ENCODE measurements at regions not wholly inside any gene's neighbourhood (a gene's known extent, or its start where the extent isn't known, plus 50 kb on each side); places are given as distances from the start of the nearest gene placed in this dataset.

DNA sequence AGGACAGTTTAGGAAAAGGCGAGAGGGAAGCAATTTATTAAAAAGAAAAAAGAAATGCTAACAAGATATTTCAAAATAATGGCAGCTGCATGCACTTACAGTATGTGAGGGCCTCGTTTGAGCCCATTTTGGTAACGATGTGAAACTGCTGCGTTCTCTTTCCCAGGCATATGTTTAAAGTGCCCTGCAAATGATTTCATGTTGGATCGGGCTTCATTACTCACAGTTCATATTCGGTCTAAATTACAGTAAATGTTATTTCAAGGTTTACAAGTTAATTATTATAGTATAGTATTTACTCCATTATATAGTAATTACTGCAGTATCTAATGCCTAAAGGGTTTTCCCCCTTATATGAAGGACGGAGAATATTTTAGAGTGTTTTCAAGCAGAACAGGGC is 679.1 kb downstream of the BCL11A start:
- H3K27ac ChIP-seq (ENCODE audit: control insufficient read depth, insufficient read depth), result no peak overlapping the region
- in situ Hi-C loops (cut with MboI) (no loop called here), intact Hi-C loops (cut with micrococcal nuclease; ENCODE audit: unreplicated experiment) (no loop called here)
- no peaks in the 10 kb centered on the region for H3K4me1 ChIP-seq (ENCODE audit: control insufficient read depth, insufficient read depth, low read length)
- H3K27me3 ChIP-seq (replicated peaks in 1 of 2; ENCODE audit: control insufficient read depth in 2 of 2, insufficient read depth in 2 of 2, low read length in 1 of 2), result peaks cover 0 to 2% of the 10 kb centered on the region in 2 experiments; a peak in 1 of 4 replicates
- H3K9ac ChIP-seq (ENCODE audit: control insufficient read depth, insufficient read depth, low read length), result no peak overlapping the region
- ChIA-PET RAD21 (ENCODE audit: unreplicated experiment) (no interaction called here), CTCF (no interaction called here), POLR2A (no interaction called here), SMC1A (ENCODE audit: uncharacterized antibody, unreplicated experiment) (interaction anchor here (1.4 kb wide), 1 partner anchor 10 kb away, joined by 4 read pairs; no protein-coding TSS in a partner anchor)
- WGBS (ENCODE audit: insufficient coverage, insufficient replicate concordance, low lambda C conversion rate, missing lambda C conversion rate), result 13% methylated on average over 7 of the region's 7 CpGs
- no peaks in the 10 kb centered on the region for H4K20me1 ChIP-seq (ENCODE audit: control insufficient read depth, insufficient read depth)
- no peaks in the 10 kb centered on the region for H3K9me3 ChIP-seq (replicated peaks; ENCODE audit: control insufficient read depth, insufficient read depth, low read length)
- H3K79me2 ChIP-seq (ENCODE audit: control insufficient read depth, insufficient read depth, low read length), result no peaks in the 10 kb centered on the region
- no peak overlapping the region for H2AFZ ChIP-seq (ENCODE audit: control insufficient read depth, low read depth, low read length)
- FAIRE-seq, result no peak
- no peak for ATAC-seq
- DNase-seq (ENCODE audit: low read depth, low spot score), result no peak
- H3K36me3 ChIP-seq (ENCODE audit: control insufficient read depth in 2 of 2, insufficient read depth in 2 of 2, low read length in 1 of 2), result no peaks in the 10 kb centered on the region
- no peak overlapping the region for H3K4me3 ChIP-seq
- TF ChIP-seq, protein P1, sequence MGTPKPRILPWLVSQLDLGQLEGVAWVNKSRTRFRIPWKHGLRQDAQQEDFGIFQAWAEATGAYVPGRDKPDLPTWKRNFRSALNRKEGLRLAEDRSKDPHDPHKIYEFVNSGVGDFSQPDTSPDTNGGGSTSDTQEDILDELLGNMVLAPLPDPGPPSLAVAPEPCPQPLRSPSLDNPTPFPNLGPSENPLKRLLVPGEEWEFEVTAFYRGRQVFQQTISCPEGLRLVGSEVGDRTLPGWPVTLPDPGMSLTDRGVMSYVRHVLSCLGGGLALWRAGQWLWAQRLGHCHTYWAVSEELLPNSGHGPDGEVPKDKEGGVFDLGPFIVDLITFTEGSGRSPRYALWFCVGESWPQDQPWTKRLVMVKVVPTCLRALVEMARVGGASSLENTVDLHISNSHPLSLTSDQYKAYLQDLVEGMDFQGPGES (IDR thresholded peaks at IDR 0.05), result no peak
- TF ChIP-seq HDAC6 (IDR thresholded peaks at IDR 0.05; ENCODE audit: unreplicated experiment) (no peak), POLR2AphosphoS2 (IDR thresholded peaks at IDR 0.05; ENCODE audit: low read depth, low read length) (no peak), SMAD5 (IDR thresholded peaks at IDR 0.05; ENCODE audit: low read depth) (no peak), CEBPB (IDR thresholded peaks at IDR 0.05; ENCODE audit: borderline replicate concordance in 1 of 2, low read depth in 2 of 2, low read length in 2 of 2) (no peak), CHD4 (IDR thresholded peaks at IDR 0.05) (no peak), BHLHE40 (IDR thresholded peaks at IDR 0.05; ENCODE audit: borderline replicate concordance in 1 of 2, low read depth in 2 of 2, low read length in 1 of 2) (no peak), JUNB (IDR thresholded peaks at IDR 0.05) (no peak), SREBF2 (IDR thresholded peaks at IDR 0.05; ENCODE audit: low read length) (no peak), NFIC (IDR thresholded peaks at IDR 0.05; ENCODE audit: low read depth, low read length) (no peak), ASH2L (IDR thresholded peaks at IDR 0.05; ENCODE audit: borderline replicate concordance, low read depth) (no peak)
- BruUV-seq (replicated peaks), result no TSS peak
- no peak overlapping the region for H3K4me2 ChIP-seq (ENCODE audit: control insufficient read depth, insufficient read depth)

All from GM12878 (cell line).